ENCODE measurements at regions not wholly inside any gene's neighbourhood (a gene's known extent, or its start where the extent isn't known, plus 50 kb on each side); places are given as distances from the start of the nearest gene placed in this dataset.
"Not testable (repeated sequence)": the region's sequence is repeated elsewhere in the genome, so short reads cannot be mapped to it uniquely, and the experiment has no call there.

GRCh38 chr5:106392766-106393165, 1278.0 kb downstream of the EFNA5 start:
- no peaks in the 10 kb centered on the region for H3K27me3 ChIP-seq (replicated peaks in 1 of 2; ENCODE audit: control insufficient read depth in 2 of 2, extremely low read depth in 1 of 2, insufficient read depth in 2 of 2, low read length in 1 of 2)
- ChIA-PET POLR2A (no interaction called here), CTCF (no interaction called here)
- H3K4me3 ChIP-seq (ENCODE audit: control insufficient read depth in 1 of 2, extremely low read depth in 1 of 2, low read length in 1 of 2), result no peak overlapping the region
- Mint-ChIP-seq H3K27ac (no peak overlapping the region), H3K27me3 (no peaks in the 10 kb centered on the region), H3K36me3 (no peaks in the 10 kb centered on the region), H3K4me3 (no peak overlapping the region), H3K9me3 (peaks cover 3 to 4% (median 3%) of the 10 kb centered on the region in 3 donors), H3K4me1 (no peaks in the 10 kb centered on the region)
- DNase-seq (no peak), ATAC-seq (replicated peaks in 1 of 4) (no peak)
- no peaks in the 10 kb centered on the region for H3K4me1 ChIP-seq (ENCODE audit: control insufficient read depth in 1 of 2, extremely low read depth in 1 of 2, insufficient read depth in 2 of 2, low read length in 2 of 2)
- 83% methylated on average over 3 of the region's 5 CpGs for WGBS (ENCODE audit: insufficient coverage)
- no peaks in the 10 kb centered on the region for H3K9me3 ChIP-seq
- H3K36me3 ChIP-seq (ENCODE audit: control insufficient read depth in 2 of 2, extremely low read depth in 1 of 2, insufficient read depth in 1 of 2, low read length in 1 of 2), result no peaks in the 10 kb centered on the region
- H3K27ac ChIP-seq (ENCODE audit: low read length), result no peak overlapping the region

DNA sequence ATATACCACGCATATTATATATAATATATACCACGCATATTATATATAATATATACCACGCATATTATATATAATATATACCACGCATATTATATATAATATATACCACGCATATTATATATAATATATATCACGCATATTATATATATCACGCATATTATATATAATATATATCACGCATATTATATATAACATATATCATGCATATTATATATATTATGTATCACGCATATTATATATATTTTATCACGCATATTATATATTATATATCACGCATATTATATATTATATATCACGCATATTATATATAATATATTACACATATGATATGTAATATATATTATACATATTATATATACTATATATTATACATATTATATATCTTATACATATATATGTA, 1283.0 kb downstream of the EFNA5 start:
- H3K9me3 Mint-ChIP-seq; POLR2A ChIA-PET; H3K27ac ChIP-seq (ENCODE audit: low read length); H3K4me1 Mint-ChIP-seq; H3K36me3 Mint-ChIP-seq; ATAC-seq (replicated peaks in 1 of 4); H3K27ac Mint-ChIP-seq; H3K4me3 ChIP-seq (ENCODE audit: control insufficient read depth in 1 of 2, extremely low read depth in 1 of 2, low read length in 1 of 2); H3K36me3 ChIP-seq (ENCODE audit: control insufficient read depth in 2 of 2, extremely low read depth in 1 of 2, insufficient read depth in 1 of 2, low read length in 1 of 2); CTCF ChIA-PET; H3K27me3 ChIP-seq (replicated peaks in 1 of 2; ENCODE audit: control insufficient read depth in 2 of 2, extremely low read depth in 1 of 2, insufficient read depth in 2 of 2, low read length in 1 of 2); H3K4me1 ChIP-seq (ENCODE audit: control insufficient read depth in 1 of 2, extremely low read depth in 1 of 2, insufficient read depth in 2 of 2, low read length in 2 of 2); H3K27me3 Mint-ChIP-seq; H3K9me3 ChIP-seq; H3K4me3 Mint-ChIP-seq; DNase-seq: not testable (repeated sequence)
- no CpG with 5 or more reads among the region's 12 CpGs for WGBS (ENCODE audit: insufficient coverage)

DNA sequence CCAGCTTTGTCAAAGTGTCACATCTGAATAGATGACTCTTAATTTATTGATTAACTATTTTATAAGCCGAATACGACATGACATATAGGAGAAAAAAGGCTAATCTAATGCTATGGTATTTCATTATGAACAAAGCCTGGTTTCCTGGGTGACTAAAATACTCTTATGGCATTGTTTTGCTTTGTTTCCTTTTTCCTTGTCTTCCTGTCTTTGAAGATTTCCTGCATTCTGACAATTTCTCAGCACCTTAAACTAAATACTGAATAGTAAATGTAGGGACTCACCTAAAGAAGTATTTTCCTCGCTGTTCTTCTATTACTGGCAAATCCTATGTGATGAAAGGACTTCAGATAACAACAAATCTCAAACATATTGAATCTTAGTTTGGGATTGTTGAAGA, 1284.5 kb downstream of the EFNA5 start:
- Mint-ChIP-seq H3K36me3 (no peaks in the 10 kb centered on the region), H3K4me1 (no peaks in the 10 kb centered on the region), H3K9me3 (no peaks in the 10 kb centered on the region), H3K4me3 (no peak overlapping the region), H3K27me3 (no peaks in the 10 kb centered on the region), H3K27ac (no peak overlapping the region)
- H3K27ac ChIP-seq (ENCODE audit: low read length), result no peak overlapping the region
- WGBS (ENCODE audit: insufficient coverage), result no CpG with 5 or more reads among the region's 3 CpGs
- ATAC-seq (replicated peaks in 1 of 4) (no peak), DNase-seq (no peak)
- no peaks in the 10 kb centered on the region for H3K36me3 ChIP-seq (ENCODE audit: control insufficient read depth in 2 of 2, extremely low read depth in 1 of 2, insufficient read depth in 1 of 2, low read length in 1 of 2)
- no peaks in the 10 kb centered on the region for H3K4me1 ChIP-seq (ENCODE audit: control insufficient read depth in 1 of 2, extremely low read depth in 1 of 2, insufficient read depth in 2 of 2, low read length in 2 of 2)
- no peaks in the 10 kb centered on the region for H3K9me3 ChIP-seq
- H3K4me3 ChIP-seq (ENCODE audit: control insufficient read depth in 1 of 2, extremely low read depth in 1 of 2, low read length in 1 of 2), result no peak overlapping the region
- POLR2A ChIA-PET, result no interaction called here
- CTCF ChIA-PET, result no interaction called here
- H3K27me3 ChIP-seq (replicated peaks in 1 of 2; ENCODE audit: control insufficient read depth in 2 of 2, extremely low read depth in 1 of 2, insufficient read depth in 2 of 2, low read length in 1 of 2), result no peaks in the 10 kb centered on the region

DNA sequence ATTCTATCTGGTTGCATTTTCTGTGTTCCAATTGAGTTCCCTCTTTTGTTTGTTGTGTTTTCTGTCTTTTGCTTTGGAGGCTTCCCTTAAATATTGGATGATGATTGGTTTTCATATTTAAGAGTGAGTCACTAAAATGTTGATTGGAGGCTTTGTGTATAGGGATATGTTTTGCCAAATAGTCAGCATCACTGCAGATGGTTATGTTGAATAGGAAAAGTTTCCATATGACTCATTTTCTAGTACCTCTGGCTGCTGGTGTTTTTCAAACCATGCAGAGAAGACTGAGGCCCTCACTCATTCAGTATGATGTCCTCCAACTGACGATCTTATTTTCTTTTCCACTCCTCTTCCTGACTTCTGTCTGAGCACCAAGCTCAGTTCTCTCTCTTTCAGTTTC, 1290.0 kb downstream of the EFNA5 start:
- no peaks in the 10 kb centered on the region for H3K9me3 ChIP-seq
- Mint-ChIP-seq H3K27me3 (no peaks in the 10 kb centered on the region), H3K27ac (no peak overlapping the region), H3K4me3 (no peak overlapping the region), H3K4me1 (no peaks in the 10 kb centered on the region), H3K9me3 (peaks cover 4 to 8% (median 6%) of the 10 kb centered on the region in 3 donors), H3K36me3 (no peaks in the 10 kb centered on the region)
- no peaks in the 10 kb centered on the region for H3K36me3 ChIP-seq (ENCODE audit: control insufficient read depth in 2 of 2, extremely low read depth in 1 of 2, insufficient read depth in 1 of 2, low read length in 1 of 2)
- no peak for DNase-seq
- no peak overlapping the region for H3K27ac ChIP-seq (ENCODE audit: low read length)
- H3K27me3 ChIP-seq (replicated peaks in 1 of 2; ENCODE audit: control insufficient read depth in 2 of 2, extremely low read depth in 1 of 2, insufficient read depth in 2 of 2, low read length in 1 of 2), result no peaks in the 10 kb centered on the region
- ChIA-PET CTCF (no interaction called here), POLR2A (no interaction called here)
- no peak for ATAC-seq (replicated peaks in 1 of 4)
- no CpG with 5 or more reads among the region's 1 CpG for WGBS (ENCODE audit: insufficient coverage)
- H3K4me3 ChIP-seq (ENCODE audit: control insufficient read depth in 1 of 2, extremely low read depth in 1 of 2, low read length in 1 of 2), result no peak overlapping the region
- no peaks in the 10 kb centered on the region for H3K4me1 ChIP-seq (ENCODE audit: control insufficient read depth in 1 of 2, extremely low read depth in 1 of 2, insufficient read depth in 2 of 2, low read length in 2 of 2)

GRCh38 chr5:106376522-106376921, 1294.2 kb downstream of the EFNA5 start:
- ATAC-seq (replicated peaks in 1 of 4), result no peak
- Mint-ChIP-seq H3K36me3 (no peaks in the 10 kb centered on the region), H3K4me1 (no peaks in the 10 kb centered on the region), H3K9me3 (peaks cover 6 to 11% (median 9%) of the 10 kb centered on the region in 3 donors), H3K27ac (no peak overlapping the region), H3K4me3 (no peak overlapping the region), H3K27me3 (no peaks in the 10 kb centered on the region)
- POLR2A ChIA-PET, result no interaction called here
- Histone ChIP-seq H3K27me3 (replicated peaks in 1 of 2; ENCODE audit: control insufficient read depth in 2 of 2, extremely low read depth in 1 of 2, insufficient read depth in 2 of 2, low read length in 1 of 2) (no peaks in the 10 kb centered on the region), H3K9me3 (no peaks in the 10 kb centered on the region), H3K27ac (ENCODE audit: low read length) (no peak overlapping the region), H3K4me3 (ENCODE audit: control insufficient read depth in 1 of 2, extremely low read depth in 1 of 2, low read length in 1 of 2) (no peak overlapping the region), H3K36me3 (ENCODE audit: control insufficient read depth in 2 of 2, extremely low read depth in 1 of 2, insufficient read depth in 1 of 2, low read length in 1 of 2) (no peaks in the 10 kb centered on the region), H3K4me1 (ENCODE audit: control insufficient read depth in 1 of 2, extremely low read depth in 1 of 2, insufficient read depth in 2 of 2, low read length in 2 of 2) (no peaks in the 10 kb centered on the region)
- no peak for DNase-seq
- CTCF ChIA-PET, result no interaction called here
- WGBS (ENCODE audit: insufficient coverage), result no CpG with 5 or more reads among the region's 1 CpG

- H3K36me3 Mint-ChIP-seq, result no peaks in the 10 kb centered on the region
Observed at GRCh38 chr5:106374956-106375355, 1295.8 kb downstream of the EFNA5 start.

DNA sequence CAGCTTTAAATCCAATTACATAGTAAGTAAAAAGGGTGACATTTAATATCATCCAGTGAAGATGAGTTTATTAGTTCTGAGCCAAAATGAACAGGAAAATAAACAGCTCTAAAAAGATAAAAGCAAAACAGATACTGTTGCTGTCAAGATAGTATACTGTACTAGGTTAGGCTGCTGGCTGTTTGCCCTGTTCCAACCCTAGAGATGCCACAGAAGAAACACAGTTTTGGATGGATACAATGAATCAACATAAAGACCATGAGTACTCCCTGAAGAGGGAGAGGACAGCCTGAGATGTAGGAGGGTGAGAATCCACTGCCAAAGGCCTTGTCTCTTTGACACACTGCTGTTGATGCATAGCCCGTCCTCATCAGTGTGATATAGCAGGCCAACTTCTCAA, 1302.7 kb downstream of the EFNA5 start:
- Mint-ChIP-seq H3K9me3 (peaks cover 13 to 24% (median 14%) of the 10 kb centered on the region in 3 donors), H3K27me3 (no peaks in the 10 kb centered on the region), H3K36me3 (no peaks in the 10 kb centered on the region), H3K27ac (no peak overlapping the region), H3K4me3 (no peak overlapping the region), H3K4me1 (no peaks in the 10 kb centered on the region)
- POLR2A ChIA-PET, result no interaction called here
- CTCF ChIA-PET, result no interaction called here
- Histone ChIP-seq H3K9me3 (no peaks in the 10 kb centered on the region), H3K27ac (ENCODE audit: low read length) (no peak overlapping the region), H3K36me3 (ENCODE audit: control insufficient read depth in 2 of 2, extremely low read depth in 1 of 2, insufficient read depth in 1 of 2, low read length in 1 of 2) (no peaks in the 10 kb centered on the region), H3K4me3 (ENCODE audit: control insufficient read depth in 1 of 2, extremely low read depth in 1 of 2, low read length in 1 of 2) (no peak overlapping the region), H3K4me1 (ENCODE audit: control insufficient read depth in 1 of 2, extremely low read depth in 1 of 2, insufficient read depth in 2 of 2, low read length in 2 of 2) (no peaks in the 10 kb centered on the region), H3K27me3 (replicated peaks in 1 of 2; ENCODE audit: control insufficient read depth in 2 of 2, extremely low read depth in 1 of 2, insufficient read depth in 2 of 2, low read length in 1 of 2) (no peaks in the 10 kb centered on the region)
- DNase-seq, result no peak
- no peak for ATAC-seq (replicated peaks in 1 of 4)
- 78% methylated on average over 1 of the region's 1 CpG for WGBS (ENCODE audit: insufficient coverage)

More at GRCh38 chr5:106374956-106375355, 1295.8 kb downstream of the EFNA5 start:
- H3K4me1 ChIP-seq (ENCODE audit: control insufficient read depth in 1 of 2, extremely low read depth in 1 of 2, insufficient read depth in 2 of 2, low read length in 2 of 2), result no peaks in the 10 kb centered on the region
- ATAC-seq (replicated peaks in 1 of 4) (no peak), DNase-seq (no peak)
- H3K9me3 ChIP-seq, result no peaks in the 10 kb centered on the region
- no peak overlapping the region for H3K27ac ChIP-seq (ENCODE audit: low read length)
- ChIA-PET CTCF (no interaction called here), POLR2A (no interaction called here)
- H3K27ac Mint-ChIP-seq, result no peak overlapping the region
- H3K27me3 ChIP-seq (replicated peaks in 1 of 2; ENCODE audit: control insufficient read depth in 2 of 2, extremely low read depth in 1 of 2, insufficient read depth in 2 of 2, low read length in 1 of 2), result no peaks in the 10 kb centered on the region
- H3K36me3 ChIP-seq (ENCODE audit: control insufficient read depth in 2 of 2, extremely low read depth in 1 of 2, insufficient read depth in 1 of 2, low read length in 1 of 2), result no peaks in the 10 kb centered on the region
- H3K27me3 Mint-ChIP-seq, result no peaks in the 10 kb centered on the region
- H3K9me3 Mint-ChIP-seq, result peaks cover 6 to 20% (median 18%) of the 10 kb centered on the region in 3 donors
- no peak overlapping the region for H3K4me3 ChIP-seq (ENCODE audit: control insufficient read depth in 1 of 2, extremely low read depth in 1 of 2, low read length in 1 of 2)
- H3K4me3 Mint-ChIP-seq, result no peak overlapping the region
- H3K4me1 Mint-ChIP-seq, result no peaks in the 10 kb centered on the region

All from T-cell (primary cell).